GM19438 (cell line): ENCODE measurements at regions not wholly inside any gene's neighbourhood (a gene's known extent, or its start where the extent isn't known, plus 50 kb on each side); places are given as distances from the start of the nearest gene placed in this dataset.

ENCODE experiments used
- ATAC-seq: cut with Tn5 transposase; IDR thresholded peaks from one replicate; pipeline ENCODE4 v1.9.1; 2021; ENCODE audit warnings: low read depth; ENCODE audit not compliant: unreplicated experiment

GRCh38 chr18:24993628-24994027 is 358.3 kb downstream of the ZNF521 start:
- ATAC-seq, result no peak

GRCh38 chr18:24995056-24995455 is 356.9 kb downstream of the ZNF521 start:
- ATAC-seq, result no peak

GRCh38 chr18:24995755-24996154 is 356.2 kb downstream of the ZNF521 start:
- ATAC-seq, result no peak

GRCh38 chr18:24999650-25000267 is 352.2 kb downstream of the ZNF521 start:
- ATAC-seq, result no peak

GRCh38 chr18:25001803-25002202 is 350.2 kb downstream of the ZNF521 start:
- ATAC-seq, result no peak

- no peak for ATAC-seq
Measured at GRCh38 chr18:25005541-25006403, 346.2 kb downstream of the ZNF521 start.

- no peak for ATAC-seq
Measured at GRCh38 chr18:25010623-25011374, 341.2 kb downstream of the ZNF521 start.
